ENCODE measurements at regions not wholly inside any gene's neighbourhood (a gene's known extent, or its start where the extent isn't known, plus 50 kb on each side); places are given as distances from the start of the nearest gene placed in this dataset.
"Not testable (repeated sequence)": the region's sequence is repeated elsewhere in the genome, so short reads cannot be mapped to it uniquely, and the experiment has no call there.

DNA sequence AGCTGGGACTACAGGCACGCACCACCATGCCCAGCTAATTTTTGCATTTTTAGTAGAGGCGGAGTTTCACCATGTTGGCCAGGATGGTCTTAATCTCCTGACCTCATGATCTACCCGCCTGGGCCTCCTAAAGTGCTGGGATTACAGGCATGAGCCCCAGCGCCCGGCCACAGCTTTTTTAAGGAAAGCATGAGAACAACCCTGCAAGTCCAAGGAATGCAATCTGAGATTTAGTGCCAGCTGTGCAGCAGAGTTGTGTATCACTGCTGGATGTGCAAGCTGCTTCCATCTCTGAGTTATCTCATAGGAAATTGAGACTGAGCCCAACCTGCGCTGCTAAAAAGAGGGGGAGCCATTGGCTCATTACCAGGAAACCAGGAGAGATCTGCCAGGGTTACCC is 399.9 kb upstream of the CYRIA start:
- no peak for DNase-seq (ENCODE audit: low spot score)

DNA sequence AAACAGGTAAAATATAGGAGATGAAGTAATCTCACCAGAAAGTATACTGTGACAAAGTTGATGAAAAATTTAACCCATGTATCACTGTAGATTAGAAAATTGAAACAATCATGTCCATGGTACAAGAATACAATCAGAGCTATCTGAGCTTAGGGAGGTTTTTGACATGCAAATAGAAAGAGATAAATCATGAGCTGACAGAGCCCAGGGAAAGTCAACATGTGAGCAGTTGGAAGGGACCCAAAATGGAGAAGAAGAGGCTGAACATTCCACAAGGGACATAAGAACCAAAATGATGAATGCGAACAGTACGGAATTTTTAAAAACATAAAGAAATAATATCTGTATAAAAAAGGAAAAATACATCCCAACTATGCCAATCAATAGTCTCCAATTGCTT is 395.4 kb upstream of the CYRIA start:
- DNase-seq (ENCODE audit: low spot score) = no peak

DNA sequence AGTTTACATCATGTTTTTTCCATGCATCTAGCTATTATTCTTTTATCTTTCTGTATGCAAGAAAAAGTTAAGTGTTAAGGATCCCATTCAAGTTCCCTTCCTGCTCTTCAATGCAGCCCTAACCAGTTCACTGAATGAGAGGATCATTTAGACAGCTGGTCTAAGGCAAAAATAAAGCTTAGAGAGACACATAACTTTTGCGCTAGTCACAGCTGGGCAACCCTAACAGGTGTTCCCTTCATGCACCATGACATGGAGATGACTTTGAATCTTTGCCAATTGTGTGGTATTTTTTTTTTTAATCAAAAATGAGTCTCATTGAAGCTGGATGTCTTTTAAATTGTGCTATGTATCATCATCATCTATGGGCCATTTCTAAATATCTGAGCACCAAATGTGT is 393.8 kb upstream of the CYRIA start:
- DNase-seq (ENCODE audit: low spot score) = no peak

DNA sequence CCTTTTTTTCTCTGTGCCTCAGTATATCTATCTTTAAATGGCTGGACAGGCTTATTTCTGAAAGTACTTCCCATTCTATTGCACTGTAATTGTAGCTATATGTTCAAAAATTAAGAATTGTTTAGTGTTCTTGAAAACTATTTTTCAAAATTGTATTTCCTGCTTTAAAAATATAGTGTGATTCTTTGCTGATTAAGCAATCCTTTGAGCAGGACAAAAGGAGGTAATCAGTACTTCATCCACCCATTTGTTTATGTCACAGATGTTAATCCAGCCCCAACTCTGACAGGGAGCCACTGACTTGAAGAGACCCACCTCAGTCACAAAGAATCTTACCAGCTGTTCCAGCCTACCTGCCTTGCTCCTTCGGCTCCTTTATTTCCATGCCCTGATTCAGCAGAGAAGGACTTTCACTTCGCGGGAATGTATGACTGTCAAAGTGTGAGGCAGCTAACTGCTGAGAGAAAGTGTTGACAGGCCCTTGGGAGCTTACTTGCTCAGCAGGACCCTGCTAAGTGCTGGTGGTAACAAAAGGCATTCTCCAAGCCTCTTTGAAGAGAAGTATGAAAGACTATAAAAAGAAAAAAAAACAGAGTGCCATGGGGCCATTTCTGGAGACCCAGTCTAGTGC is 393.3 kb upstream of the CYRIA start:
- no peak for DNase-seq (ENCODE audit: low spot score)

DNA sequence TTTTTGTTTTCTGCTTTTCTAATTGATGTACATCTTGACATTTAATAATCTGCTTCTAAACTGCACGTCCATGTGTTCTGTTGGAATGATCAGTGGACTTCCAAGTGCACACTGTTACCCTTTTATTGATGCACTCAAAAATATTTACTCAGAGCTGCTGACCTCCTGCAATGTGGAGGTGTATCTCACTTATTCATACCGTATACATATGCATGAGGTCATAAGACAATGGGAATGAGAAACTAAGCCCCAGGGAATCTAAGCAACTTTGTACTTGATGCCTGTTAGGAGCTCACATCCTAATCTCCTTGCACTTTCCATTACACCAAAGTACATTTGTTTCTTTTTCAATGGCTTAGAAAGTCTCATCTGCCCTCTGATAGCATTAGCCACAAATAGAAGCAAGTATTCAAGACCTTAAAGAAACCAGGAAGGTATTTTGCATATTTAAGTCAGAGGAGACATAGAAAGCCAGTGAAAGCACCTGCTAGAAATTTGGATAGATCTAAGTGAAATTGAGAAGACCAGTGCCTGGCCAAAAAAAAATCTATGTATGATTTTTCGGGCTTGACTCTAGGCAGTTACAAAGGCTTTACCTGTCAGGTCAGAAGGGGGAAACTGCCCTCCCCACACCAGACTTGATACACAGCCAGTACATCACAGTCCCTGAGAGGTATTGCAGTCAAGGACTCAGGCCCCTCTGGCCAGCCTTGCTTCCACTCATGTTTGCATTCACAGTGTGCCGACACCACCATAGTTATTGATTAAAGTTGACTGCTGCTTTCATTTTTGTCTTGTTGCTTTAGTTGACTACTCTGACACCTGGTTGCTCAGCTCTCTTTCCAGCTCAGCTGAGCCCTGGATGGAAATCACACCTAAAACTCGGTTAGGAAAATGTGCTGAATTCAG is 391.7 kb upstream of the CYRIA start:
- DNase-seq (ENCODE audit: low spot score) = no peak

DNA sequence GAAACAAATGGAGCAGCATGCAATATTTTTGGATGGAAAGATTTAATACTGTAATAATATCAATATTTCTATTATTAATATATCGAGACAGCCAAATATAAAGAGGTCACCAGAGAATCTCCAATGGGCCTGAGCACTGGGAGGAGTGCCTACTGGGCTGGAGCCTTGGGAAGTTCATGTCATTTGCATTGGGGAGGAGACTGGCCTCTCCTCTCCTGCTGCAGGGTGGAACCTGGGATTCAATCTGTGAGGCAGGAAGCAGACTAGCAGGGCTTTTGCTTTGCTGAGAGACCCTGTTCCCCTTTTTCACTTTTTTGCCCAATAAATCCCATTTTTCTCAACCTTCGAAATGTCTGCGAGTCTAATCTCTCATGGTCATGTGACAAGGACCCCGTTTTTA is 390.6 kb upstream of the CYRIA start:
- no peak for DNase-seq (ENCODE audit: low spot score)

DNA sequence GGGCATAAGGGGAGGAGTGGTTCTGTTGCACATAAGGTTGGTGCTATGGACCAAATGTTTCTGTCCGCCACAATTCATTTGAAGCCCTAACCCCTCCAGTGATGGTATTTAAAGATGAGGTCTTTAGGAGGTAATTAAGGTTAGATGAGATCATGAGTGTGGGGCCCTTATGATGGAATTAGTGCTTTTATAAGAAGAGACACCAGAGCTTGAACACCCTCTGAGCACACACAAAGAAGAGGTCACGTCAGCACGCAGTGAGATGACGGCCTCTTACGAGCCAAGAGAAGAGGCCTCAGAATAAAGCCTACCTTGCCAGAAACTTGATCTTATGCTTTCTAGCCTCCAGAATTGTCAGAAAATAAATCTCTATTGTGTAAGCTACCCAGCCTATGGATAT is 386.4 kb upstream of the CYRIA start:
- no peak for DNase-seq (ENCODE audit: low spot score)

DNA sequence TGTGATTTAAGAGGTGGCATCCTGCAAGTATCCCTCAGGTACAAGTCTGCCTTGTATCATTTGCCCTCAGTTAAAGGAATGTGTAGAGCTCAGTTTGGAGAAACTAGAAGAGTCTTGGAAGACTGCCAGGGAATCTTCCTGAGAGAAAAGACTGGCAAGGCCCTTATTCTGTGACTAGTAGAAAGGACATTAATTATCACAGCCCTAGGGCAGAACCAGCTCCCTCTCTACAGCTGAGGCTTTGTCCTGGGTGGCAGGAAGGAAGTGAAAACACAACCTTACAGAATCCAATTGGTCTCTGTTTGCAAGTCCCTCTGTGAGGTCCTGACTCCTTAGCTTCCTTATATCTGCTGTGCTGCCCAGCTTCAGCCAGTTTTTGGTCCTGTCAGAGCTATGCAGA is 385.9 kb upstream of the CYRIA start:
- no peak for DNase-seq (ENCODE audit: low spot score)

DNA sequence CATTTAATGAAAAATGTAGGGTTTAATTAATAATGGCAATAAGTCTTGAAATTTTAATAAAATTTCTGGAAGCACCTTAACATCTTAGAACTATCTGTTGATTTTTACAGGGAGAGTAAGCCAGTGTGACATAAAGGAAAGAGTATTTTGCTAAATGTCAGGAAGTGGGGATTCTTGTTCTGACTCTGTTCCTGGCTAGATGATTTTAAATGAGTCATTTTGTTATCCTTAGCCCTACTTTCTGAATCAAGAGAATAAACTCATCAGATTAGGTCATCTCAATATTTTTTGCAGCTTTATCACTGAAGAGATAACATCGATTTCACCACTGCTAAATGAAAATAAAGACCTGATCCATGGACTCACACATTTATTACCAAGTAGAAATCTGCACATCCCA is 377.5 kb upstream of the CYRIA start:
- DNase-seq (ENCODE audit: low spot score) = no peak

DNA sequence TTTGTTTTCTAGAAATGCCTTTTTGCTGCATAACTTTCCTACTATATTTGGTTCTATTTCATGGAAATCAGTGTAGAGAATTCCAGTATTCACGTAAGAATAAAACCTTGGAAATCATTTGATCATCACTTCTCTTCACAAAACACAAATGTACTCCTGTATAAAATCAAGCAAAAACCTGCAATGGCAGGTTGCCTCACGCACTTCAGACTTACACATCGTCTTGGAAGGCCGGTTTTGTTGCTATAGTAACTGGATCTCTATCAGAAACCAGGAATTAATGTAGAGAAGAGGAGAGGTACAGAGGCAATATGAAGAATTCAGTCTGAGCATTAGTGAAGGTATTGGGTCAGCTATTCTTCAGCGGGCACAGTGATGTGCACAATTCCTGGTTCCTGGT is 370.7 kb upstream of the CYRIA start:
- no peak for DNase-seq (ENCODE audit: low spot score)

DNA sequence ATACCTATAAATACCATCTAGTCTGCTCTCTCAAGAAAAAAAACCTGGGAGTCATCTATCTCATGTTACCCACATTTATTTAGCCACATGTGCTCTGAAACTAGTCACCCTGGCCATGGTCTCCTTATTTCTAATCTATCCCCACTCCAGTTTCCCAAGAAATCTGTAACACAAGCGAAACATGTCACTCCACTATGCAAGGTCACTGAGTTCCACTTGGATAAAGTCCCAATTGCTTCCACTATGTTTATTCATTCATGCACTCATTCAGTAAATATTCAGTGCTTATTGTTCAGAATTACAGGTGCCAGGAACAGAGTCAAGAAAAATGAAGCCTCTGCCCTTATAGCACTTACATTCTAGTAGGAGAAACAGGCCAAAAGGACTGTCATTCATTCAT is 369.4 kb upstream of the CYRIA start:
- no peak for DNase-seq (ENCODE audit: low spot score)

DNA sequence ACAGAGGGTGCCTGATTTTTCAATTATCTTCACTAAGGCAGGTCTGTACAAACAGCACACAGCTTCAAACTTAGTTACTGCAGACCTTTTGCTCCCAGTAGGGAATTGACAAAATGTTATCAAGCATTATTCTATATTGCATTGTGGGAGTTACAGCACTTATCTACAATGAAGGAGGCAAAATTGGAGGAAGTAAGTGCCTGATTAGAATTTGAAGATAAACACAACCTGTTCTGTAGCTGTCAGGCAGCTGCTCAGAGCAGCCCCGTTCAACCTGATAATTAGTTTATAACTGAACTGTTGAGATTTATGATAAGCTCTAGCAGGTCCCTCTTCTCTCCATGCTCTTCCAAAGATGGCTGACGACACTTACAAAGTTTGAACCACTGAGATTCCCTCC is 364.4 kb upstream of the CYRIA start:
- no peak for DNase-seq (ENCODE audit: low spot score)

DNA sequence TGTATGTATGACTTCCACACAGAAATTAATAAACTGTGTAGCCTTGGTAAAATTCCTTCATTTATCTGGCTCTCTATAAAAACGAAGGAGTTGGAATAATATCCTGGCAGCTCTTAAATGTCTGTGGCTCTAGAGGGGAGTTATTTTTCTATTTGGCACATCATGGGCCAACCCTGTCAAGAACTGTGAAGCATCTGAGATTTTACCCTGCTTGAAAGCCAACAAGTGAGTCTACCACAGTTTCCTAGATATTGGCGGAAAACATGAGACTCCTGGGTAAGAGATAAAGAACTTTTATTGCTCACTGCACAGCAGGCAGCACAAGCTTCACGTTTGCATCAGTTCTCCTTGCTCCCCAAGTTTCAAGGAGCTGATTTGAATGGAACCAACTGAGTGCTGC is 346.7 kb upstream of the CYRIA start:
- no peak for DNase-seq (ENCODE audit: low spot score)

DNA sequence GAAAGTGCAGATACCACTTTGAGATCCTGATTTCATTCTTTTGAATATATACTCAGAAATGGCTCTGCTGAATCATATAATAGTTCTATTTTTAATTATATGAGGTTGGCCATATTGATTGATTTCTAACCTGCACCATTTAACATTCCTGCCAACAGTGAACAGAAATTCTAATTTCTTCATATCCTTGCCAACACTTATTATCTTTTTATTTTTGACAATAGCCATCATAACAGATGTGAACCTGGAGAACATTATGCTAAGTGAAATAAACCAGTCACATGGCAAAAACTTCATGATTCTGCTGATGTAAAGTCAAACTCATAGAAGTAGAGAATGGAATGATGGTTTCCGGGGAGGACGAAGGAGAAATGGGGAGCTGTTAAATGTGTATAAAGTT is 344.5 kb upstream of the CYRIA start:
- DNase-seq (ENCODE audit: low spot score) = no peak

DNA sequence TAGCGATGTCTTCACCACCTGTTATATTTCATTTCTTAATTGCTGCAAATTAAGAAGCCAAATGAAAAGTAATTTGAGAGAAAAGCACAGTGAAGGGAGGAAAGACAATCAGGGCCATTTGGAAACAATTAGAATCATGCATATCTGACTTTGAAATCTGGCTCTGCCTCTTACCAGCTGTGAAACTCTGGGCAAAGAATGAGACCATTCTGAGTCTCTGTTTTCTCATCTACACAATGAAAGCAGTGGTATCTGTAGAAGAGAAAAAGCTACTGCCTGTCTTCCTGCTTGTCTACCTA is 334.5 kb upstream of the CYRIA start:
- DNase-seq (ENCODE audit: low spot score) = no peak

DNA sequence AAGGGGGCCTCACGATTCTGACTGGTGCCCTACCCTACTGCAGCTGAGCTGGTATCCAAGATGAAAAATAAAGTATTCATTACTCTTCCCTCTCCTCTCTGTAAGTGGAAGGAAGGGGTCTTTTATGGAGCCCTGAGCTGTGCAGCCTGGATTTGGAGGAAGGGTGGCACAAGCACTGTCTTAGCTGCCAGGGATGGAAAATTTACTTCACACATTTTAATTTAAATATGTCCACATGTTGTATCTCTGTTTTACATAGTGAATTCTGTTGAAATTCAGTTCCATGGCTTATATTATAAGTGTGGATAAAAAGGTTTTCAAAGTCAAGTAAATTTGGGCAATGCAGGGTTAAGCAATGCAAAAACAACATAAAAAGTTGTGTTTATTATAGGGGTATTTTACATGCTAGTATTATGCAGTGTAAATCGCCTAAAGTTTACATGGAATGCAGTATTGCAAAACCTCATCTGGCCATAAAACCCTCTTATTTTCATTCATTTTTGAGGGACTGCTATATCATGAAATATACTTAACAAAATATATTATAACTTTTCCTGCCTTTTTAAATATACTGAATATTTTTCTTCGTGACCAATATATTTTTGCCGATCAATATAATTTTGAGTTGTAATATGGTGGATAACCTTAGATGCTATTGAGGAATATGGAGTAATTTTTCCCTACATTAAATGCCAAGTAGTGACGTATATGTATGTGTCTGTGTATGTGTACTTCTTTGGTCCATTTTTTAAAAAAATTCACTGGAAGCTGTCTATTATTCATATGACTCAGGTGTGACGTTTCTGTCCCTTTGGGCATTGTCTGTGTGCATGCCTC is 333.9 kb upstream of the CYRIA start:
- no peak for DNase-seq (ENCODE audit: low spot score)

DNA sequence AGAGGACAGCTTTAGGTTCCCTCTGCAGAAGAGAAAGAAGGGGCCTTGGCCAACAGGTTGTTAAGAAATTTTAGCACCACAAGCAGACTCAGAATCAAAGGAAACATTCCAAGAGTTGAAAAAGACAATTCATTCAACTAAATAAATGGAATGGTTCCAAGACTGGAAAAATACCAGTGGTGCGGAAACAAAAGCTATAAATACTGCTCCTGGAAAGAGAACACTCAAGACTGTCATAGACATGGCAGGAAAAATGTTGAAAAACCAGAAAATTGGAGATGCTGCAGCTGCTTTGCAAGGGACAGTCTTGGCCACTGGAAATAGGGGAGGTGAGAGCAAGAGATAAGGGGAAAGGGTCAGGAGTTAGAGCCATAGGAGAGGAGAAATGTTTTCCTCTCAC is 312.7 kb upstream of the CYRIA start:
- no peak for DNase-seq (ENCODE audit: low spot score)

DNA sequence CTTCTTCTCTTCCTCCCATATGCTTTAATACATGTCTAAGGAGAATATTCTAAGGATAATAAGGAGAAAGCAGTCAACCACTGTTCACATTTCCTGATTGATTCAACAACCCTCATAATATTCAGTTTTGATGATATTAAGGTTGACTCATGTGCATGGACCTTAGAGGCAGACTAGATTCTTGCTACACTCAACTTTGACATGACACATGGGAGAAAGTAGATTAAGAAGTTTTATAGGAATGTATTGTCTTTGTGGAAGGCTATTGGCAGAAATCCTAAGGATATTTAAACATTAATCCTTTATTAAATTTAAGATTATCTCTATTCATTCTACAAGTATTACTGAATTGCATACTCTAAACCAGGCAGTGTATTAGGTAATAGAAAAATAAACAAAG is 309.1 kb upstream of the CYRIA start:
- no peak for DNase-seq (ENCODE audit: low spot score)

DNA sequence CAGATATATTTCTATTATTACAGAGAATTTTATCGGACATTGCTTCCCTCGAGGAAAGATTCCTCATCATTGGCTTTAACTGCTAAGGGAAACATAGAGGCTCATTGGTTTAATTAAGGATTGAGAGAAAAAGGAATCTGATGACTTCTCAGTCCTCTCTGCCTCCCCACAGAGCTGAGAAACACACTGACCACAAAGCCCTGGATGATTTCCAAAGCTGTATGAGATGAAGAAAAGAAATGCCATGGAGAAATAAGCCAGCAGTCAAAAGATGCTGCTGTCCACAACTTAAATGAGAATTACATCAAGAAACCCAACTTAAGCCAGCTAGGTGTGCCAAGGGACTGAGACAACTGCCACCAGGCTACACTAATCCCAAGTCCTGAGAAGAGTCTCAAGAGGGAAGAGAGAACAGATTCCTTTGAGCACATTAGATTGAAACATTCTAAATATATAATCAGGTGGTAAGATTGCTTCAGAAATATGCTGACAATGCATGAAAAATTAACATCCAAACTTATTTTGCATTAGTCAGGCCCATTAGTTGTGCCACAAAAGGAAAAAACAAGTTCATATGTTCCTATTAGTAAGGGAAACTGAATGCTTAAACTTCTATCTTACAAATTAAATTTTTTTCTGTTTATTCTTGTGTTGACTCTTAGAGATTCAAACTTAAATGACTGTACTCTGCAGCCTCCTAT is 308.1 kb upstream of the CYRIA start:
- no peak for DNase-seq (ENCODE audit: low spot score)

DNA sequence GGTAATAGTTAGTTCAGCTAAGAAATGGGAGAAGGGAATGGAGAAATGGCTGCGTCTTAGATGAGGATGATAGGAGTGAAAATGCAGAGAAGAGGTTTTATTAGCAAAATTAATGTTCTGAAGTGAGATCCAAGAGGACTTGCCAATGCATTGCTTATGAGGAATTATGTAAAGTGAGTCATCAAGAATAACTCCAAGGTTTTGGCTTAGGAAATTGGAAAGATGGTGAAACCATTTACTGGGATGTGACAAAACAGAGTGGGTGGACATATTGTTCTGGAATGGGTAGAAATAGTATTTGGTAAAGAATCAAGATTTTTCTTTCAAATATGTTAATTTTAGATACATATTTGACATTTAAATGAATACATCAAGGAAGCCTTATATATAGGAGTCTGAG is 306.6 kb upstream of the CYRIA start:
- no peak for DNase-seq (ENCODE audit: low spot score)

DNA sequence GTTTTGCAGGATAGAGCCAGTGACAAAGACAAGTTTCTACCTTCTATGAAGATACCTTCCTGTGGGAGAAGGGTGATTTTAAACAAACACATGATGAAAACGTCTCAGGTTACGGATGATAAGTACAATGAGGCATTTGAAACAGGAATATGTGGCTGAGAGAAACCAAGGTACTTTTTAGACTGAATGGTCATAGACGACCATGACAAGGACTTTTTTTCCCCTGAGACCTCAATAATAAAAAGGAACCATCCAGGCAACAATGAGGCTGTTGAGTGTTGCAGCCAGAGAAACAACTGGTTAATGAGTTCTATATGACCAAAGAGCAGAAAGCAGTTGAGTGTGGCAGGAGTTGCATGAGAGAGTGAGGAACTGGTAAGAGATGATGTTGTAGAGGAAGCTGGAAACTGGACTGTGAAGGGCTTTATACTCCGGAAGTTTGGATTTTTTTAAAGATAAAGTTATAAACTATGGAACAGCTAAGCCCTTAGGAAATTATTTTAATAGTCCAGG is 306.1 kb upstream of the CYRIA start:
- DNase-seq (ENCODE audit: low spot score) = no peak

DNA sequence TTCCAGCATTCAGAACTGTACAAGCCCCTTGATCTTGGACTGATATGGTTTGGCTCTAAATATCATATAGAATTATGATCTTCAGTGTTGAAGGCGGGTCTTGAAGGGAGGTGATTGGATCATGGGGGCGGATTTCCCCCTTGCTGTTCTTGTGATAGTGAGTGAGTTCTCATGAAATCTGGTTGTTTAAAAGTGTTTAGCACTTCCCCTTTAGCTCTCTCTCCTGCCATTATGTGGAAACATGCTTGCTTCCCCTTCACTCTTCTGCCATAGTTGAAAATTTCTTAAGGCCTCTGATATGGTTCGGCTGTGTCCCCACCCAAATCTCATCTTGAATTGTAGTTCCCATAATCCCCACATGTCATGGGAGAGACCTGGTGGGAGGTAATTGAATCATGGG is 305.3 kb upstream of the CYRIA start:
- DNase-seq (ENCODE audit: low spot score) = not testable (repeated sequence)
